IMR-90 (cell line): ENCODE measurements at regions not wholly inside any gene's neighbourhood (a gene's known extent, or its start where the extent isn't known, plus 50 kb on each side); places are given as distances from the start of the nearest gene placed in this dataset.

Source experiments
- ATAC-seq: fragments of 200-7000 bp; cut with Tn5 transposase; 2 replicates; pipeline ENCODE4 v1.9.1; 2020; ENCODE audit warnings: low read depth, mild to moderate bottlenecking, moderate library complexity
- BruUV-seq: library from RNA; stranded (reverse); fragments of 400-500 nt; replicated peaks from 2 replicates; lab custom pipeline; 2021; lab: Mats Ljungman, UMichigan
- CTCF ChIA-PET: fragments of 300-600 bp; formaldehyde crosslinking; extraction: SDS; loops from one replicate; lab custom pipeline; 2021; ENCODE audit warnings: antibody characterized with exemption; lab: Yijun Ruan, JAX
- POLR2A ChIA-PET: fragments of 300-600 bp; sonication (Branson Sonifier 250); formaldehyde crosslinking; loops from one replicate; lab custom pipeline; 2022; ENCODE audit warnings: antibody characterized with exemption; ENCODE audit not compliant: unreplicated experiment; lab: Charles Lee
- DNase-seq: peaks from one replicate; pipeline ENCODE4 v3.0.0; 2013
- H2AFZ ChIP-seq: replicated peaks from 2 replicates; pipeline ENCODE3; 2013; ENCODE audit warnings: low read length, mild to moderate bottlenecking; ENCODE audit not compliant: poor library complexity
- H2AK5ac ChIP-seq: 2 replicates; pipeline ENCODE4 v1.6.1; 2013; ENCODE audit warnings: low read depth, low read length, inconsistent platforms
- H2AK9ac ChIP-seq: replicated peaks from 2 replicates; pipeline ENCODE3; 2013; ENCODE audit warnings: mild to moderate bottlenecking, low read depth, low read length, moderate library complexity; ENCODE audit not compliant: poor library complexity
- H2BK120ac ChIP-seq: 2 replicates; pipeline ENCODE4 v1.6.1; 2013; ENCODE audit warnings: low read depth, low read length, inconsistent platforms
- H2BK15ac ChIP-seq: 3 replicates; pipeline ENCODE4 v1.6.1; 2013; ENCODE audit warnings: low read depth, low read length, inconsistent platforms
- H2BK20ac ChIP-seq: 2 replicates; pipeline ENCODE4 v1.6.1; 2013; ENCODE audit warnings: low read depth, mild to moderate bottlenecking, inconsistent platforms, low read length, moderate library complexity
- H2BK5ac ChIP-seq: 2 replicates; pipeline ENCODE4 v1.6.1; 2013; ENCODE audit warnings: mild to moderate bottlenecking, low read depth, low read length, inconsistent platforms; ENCODE audit not compliant: poor library complexity, severe bottlenecking
- H3K14ac ChIP-seq: replicated peaks from 2 replicates; pipeline ENCODE4 v1.6.1; 2013; ENCODE audit warnings: low read depth, low read length, inconsistent platforms
- H3K18ac ChIP-seq: 2 replicates; pipeline ENCODE4 v1.6.1; 2013; ENCODE audit warnings: low read depth, low read length, control low read depth
- H3K23ac ChIP-seq: 2 replicates; pipeline ENCODE4 v1.6.1; 2013; ENCODE audit warnings: low read depth, low read length, inconsistent platforms
- H3K27ac ChIP-seq: 2 replicates; pipeline ENCODE4 v1.5.1; 2013; ENCODE audit warnings: mild to moderate bottlenecking, control low read depth, low read length; ENCODE audit not compliant: insufficient read depth
- H3K27me3 ChIP-seq: 2 replicates; pipeline ENCODE4 v1.6.1; 2013; ENCODE audit warnings: low read length; ENCODE audit not compliant: control insufficient read depth, insufficient read depth
- H3K36me3 ChIP-seq: 2 replicates; pipeline ENCODE4 v1.6.1; 2013; ENCODE audit warnings: low read length, mixed read lengths; ENCODE audit not compliant: control insufficient read depth, insufficient read depth
- H3K4ac ChIP-seq: 2 replicates; pipeline ENCODE4 v1.6.1; 2013; ENCODE audit warnings: low read depth, low read length, inconsistent platforms
- H3K4me1 ChIP-seq: 2 replicates; pipeline ENCODE4 v1.6.1; 2013; ENCODE audit warnings: low read length, mixed read lengths; ENCODE audit not compliant: control insufficient read depth, insufficient read depth
- H3K4me2 ChIP-seq: 2 replicates; pipeline ENCODE4 v1.6.1; 2013; ENCODE audit warnings: low read depth, mild to moderate bottlenecking, control low read depth, low read length, moderate library complexity
- H3K4me3 ChIP-seq: 2 replicates; pipeline ENCODE4 v1.5.1; 2013; ENCODE audit warnings: low read depth, mild to moderate bottlenecking, control low read depth, low read length, moderate library complexity; ENCODE audit not compliant: insufficient read depth
- H3K56ac ChIP-seq: 2 replicates; pipeline ENCODE4 v1.6.1; 2013; ENCODE audit warnings: low read length, inconsistent platforms; ENCODE audit not compliant: insufficient read depth; ENCODE audit errors: extremely low read depth
- H3K79me1 ChIP-seq, 2 experiments: 2 replicates each; pipeline ENCODE4 v1.6.1; 2013; ENCODE audit warnings: low read length in 2 of 2, inconsistent platforms in 1 of 2, low read depth in 1 of 2
- H3K9ac ChIP-seq: 2 replicates; pipeline ENCODE4 v1.6.1; 2013; ENCODE audit warnings: low read depth, low read length, control low read depth
- H3K9me1 ChIP-seq: 2 replicates; pipeline ENCODE4 v1.6.1; 2013; ENCODE audit warnings: low read length, inconsistent platforms; ENCODE audit not compliant: insufficient read depth
- H3K9me3 ChIP-seq: 2 replicates; pipeline ENCODE4 v1.6.1; 2013; ENCODE audit warnings: low read length; ENCODE audit not compliant: control insufficient read depth, insufficient read depth
- H4K20me1 ChIP-seq: 2 replicates; pipeline ENCODE4 v1.6.1; 2013; ENCODE audit warnings: low read length, inconsistent platforms; ENCODE audit not compliant: insufficient read depth
- H4K5ac ChIP-seq: 2 replicates; pipeline ENCODE4 v1.6.1; 2013; ENCODE audit warnings: mild to moderate bottlenecking, low read depth, low read length, control low read depth
- H4K8ac ChIP-seq, 2 experiments: 2 replicates each; pipeline ENCODE4 v1.6.1; 2013; ENCODE audit warnings: low read depth in 2 of 2, low read length in 2 of 2, control low read depth in 1 of 2, inconsistent platforms in 1 of 2
- H4K91ac ChIP-seq: 2 replicates; pipeline ENCODE4 v1.6.1; 2013; ENCODE audit warnings: low read depth, low read length, inconsistent platforms; ENCODE audit not compliant: insufficient read depth
- BHLHE40 ChIP-seq: fragments of 150-350 bp; IDR thresholded peaks from 2 replicates; pipeline ENCODE4 v1.6.1; 2016; ENCODE audit warnings: mild to moderate bottlenecking, low read depth, low read length
- CHD1 ChIP-seq: IDR thresholded peaks from 2 replicates; pipeline ENCODE4 v1.6.1; 2012; ENCODE audit warnings: low read depth, low read length, improper control_type of control experiment
- FOS ChIP-seq: fragments of 150-350 bp; IDR thresholded peaks from 2 replicates; pipeline ENCODE4 v1.6.1; 2016; ENCODE audit warnings: low read depth, low read length
- MAZ ChIP-seq: IDR thresholded peaks from 2 replicates; pipeline ENCODE4 v1.6.1; 2012; ENCODE audit warnings: low read depth, mild to moderate bottlenecking, low read length, improper control_type of control experiment, moderate library complexity, borderline replicate concordance
- NFE2L2 ChIP-seq: fragments of 150-350 bp; IDR thresholded peaks from 2 replicates; pipeline ENCODE4 v1.6.1; 2016; ENCODE audit warnings: low read depth, mild to moderate bottlenecking, low read length
- POLR2A ChIP-seq: IDR thresholded peaks from 2 replicates; pipeline ENCODE4 v1.6.1; 2012; ENCODE audit warnings: mild to moderate bottlenecking, low read depth, low read length
- RFX5 ChIP-seq: IDR thresholded peaks from 2 replicates; pipeline ENCODE4 v1.8.0; 2012; ENCODE audit warnings: low read depth, mild to moderate bottlenecking, low read length, moderate library complexity
- WGBS, 2 experiments: methylation state at CpG; one replicate each; pipeline versions ENCODE4 v1.1.5 to v1.1.7; 2013; ENCODE audit warnings: missing lambda C conversion rate in 2 of 2; ENCODE audit not compliant: insufficient read length in 1 of 2; ENCODE audit errors: extremely low coverage in 2 of 2; 5-methylcytosine and 5-hydroxymethylcytosine counted together
- dilution Hi-C: fragments of 300-500 bp; cut with HindIII; formaldehyde crosslinking; loops from one replicate; pipeline ENCODE4 v1.14.3; 2018; ENCODE audit warnings: low sequenced_read_pairs; ENCODE audit not compliant: unreplicated experiment
- in situ Hi-C: fragments of 300-500 bp; cut with MboI; formaldehyde crosslinking; loops from 3 replicates; pipeline ENCODE4 v1.14.3; 2019; ENCODE audit warnings: low sequenced_read_pairs, inconsistent platforms, mixed read lengths
- intact Hi-C: fragments of 100-400 bp; cut with micrococcal nuclease; formaldehyde crosslinking; loops from 2 replicates; pipeline ENCODE4 v1.10.0; 2022
- TF ChIP-seq, protein P1 (sequence below): fragments of 150-350 bp; IDR thresholded peaks from 2 replicates; pipeline ENCODE4 v1.6.1; 2017; ENCODE audit warnings: mild to moderate bottlenecking, antibody characterized with exemption, low read length, low read depth
- TF ChIP-seq, protein P2 (sequence below): conservative IDR thresholded peaks from 2 replicates; pipeline ENCODE4 v1.5.1; 2012; ENCODE audit warnings: mild to moderate bottlenecking, low read depth, low read length, improper control_type of control experiment

DNA sequence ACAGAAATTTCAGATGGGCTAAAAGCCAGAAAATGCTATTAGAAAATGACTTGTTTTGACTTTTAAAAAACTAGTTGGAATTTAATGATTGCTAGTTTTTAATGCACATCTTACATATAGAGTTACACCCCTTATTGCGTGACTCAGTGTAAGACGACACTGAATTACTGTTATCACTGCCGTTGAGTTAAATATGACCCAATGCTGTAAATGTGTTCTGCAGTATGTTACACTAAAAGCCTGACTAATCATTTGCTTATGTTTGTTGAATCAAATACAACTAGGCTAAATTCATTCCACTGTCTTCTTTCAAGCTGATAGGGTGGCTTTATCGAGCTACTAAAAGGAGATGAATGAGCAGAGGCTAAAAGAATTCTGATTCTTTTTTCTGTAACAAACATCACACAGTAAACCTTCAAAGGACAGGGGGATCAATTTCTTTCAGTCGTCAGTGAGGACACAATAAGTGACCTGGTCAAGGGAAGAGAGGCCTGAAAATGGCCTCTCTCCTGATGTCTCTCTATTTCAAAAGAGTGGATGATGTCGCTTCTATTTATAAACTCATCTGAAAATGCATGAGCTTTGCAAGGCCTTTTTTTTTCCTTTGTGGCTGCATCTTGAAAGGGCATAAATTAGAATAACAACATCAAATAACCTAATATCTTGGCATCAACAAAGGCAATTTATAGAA is 142.2 kb upstream of the KCNIP4 start:
- Histone ChIP-seq H2AK5ac (no peak overlapping the region), H2BK5ac (no peak overlapping the region), H3K4me1 (no peaks in the 10 kb centered on the region), H2BK15ac (no peak overlapping the region), H3K4me2 (no peak overlapping the region), H3K14ac (no peak overlapping the region), H2BK20ac (no peak overlapping the region), H3K56ac (no peak overlapping the region), H3K36me3 (no peaks in the 10 kb centered on the region), H3K9me3 (peaks cover 2% of the 10 kb centered on the region; the same call in 1 of the 2 replicates), H3K4me3 (no peak overlapping the region), H3K9ac (no peak overlapping the region), H4K91ac (no peak overlapping the region), H4K5ac (no peak overlapping the region), H3K79me1 (no peaks in the 10 kb centered on the region), H4K8ac (no peak overlapping the region), H3K27me3 (no peaks in the 10 kb centered on the region), H3K23ac (no peak overlapping the region), H3K4ac (no peak overlapping the region), H2AK9ac (no peak overlapping the region), H2AFZ (no peak overlapping the region), H4K20me1 (no peaks in the 10 kb centered on the region), H3K9me1 (no peaks in the 10 kb centered on the region), H3K27ac (no peak overlapping the region), H3K18ac (no peak overlapping the region), H2BK120ac (no peak overlapping the region)
- in situ Hi-C loops (no loop called here), dilution Hi-C loops (no loop called here), intact Hi-C loops (no loop called here)
- ATAC-seq = no peak
- WGBS, 2 experiments = no CpG with 5 or more reads among the region's 6 CpGs
- BruUV-seq = no TSS peak
- TF ChIP-seq BHLHE40 (no peak), FOS (no peak), MAZ (no peak), POLR2A (no peak), CHD1 (no peak), NFE2L2 (no peak), RFX5 (no peak)
- TF ChIP-seq, protein P1, sequence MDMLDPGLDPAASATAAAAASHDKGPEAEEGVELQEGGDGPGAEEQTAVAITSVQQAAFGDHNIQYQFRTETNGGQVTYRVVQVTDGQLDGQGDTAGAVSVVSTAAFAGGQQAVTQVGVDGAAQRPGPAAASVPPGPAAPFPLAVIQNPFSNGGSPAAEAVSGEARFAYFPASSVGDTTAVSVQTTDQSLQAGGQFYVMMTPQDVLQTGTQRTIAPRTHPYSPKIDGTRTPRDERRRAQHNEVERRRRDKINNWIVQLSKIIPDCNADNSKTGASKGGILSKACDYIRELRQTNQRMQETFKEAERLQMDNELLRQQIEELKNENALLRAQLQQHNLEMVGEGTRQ = no peak
- TF ChIP-seq, protein P2, sequence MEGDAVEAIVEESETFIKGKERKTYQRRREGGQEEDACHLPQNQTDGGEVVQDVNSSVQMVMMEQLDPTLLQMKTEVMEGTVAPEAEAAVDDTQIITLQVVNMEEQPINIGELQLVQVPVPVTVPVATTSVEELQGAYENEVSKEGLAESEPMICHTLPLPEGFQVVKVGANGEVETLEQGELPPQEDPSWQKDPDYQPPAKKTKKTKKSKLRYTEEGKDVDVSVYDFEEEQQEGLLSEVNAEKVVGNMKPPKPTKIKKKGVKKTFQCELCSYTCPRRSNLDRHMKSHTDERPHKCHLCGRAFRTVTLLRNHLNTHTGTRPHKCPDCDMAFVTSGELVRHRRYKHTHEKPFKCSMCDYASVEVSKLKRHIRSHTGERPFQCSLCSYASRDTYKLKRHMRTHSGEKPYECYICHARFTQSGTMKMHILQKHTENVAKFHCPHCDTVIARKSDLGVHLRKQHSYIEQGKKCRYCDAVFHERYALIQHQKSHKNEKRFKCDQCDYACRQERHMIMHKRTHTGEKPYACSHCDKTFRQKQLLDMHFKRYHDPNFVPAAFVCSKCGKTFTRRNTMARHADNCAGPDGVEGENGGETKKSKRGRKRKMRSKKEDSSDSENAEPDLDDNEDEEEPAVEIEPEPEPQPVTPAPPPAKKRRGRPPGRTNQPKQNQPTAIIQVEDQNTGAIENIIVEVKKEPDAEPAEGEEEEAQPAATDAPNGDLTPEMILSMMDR = no peak
- DNase-seq = no peak
- POLR2A ChIA-PET = no interaction called here
- CTCF ChIA-PET = no interaction called here
